ENCODE measurements at regions not wholly inside any gene's neighbourhood (a gene's known extent, or its start where the extent isn't known, plus 50 kb on each side); places are given as distances from the start of the nearest gene placed in this dataset.

- Histone ChIP-seq H3K27me3 (ENCODE audit: control insufficient read depth, insufficient read depth, low read length, poor library complexity, severe bottlenecking) (no peaks in the 10 kb centered on the region), H3K4me1 (ENCODE audit: control insufficient read depth, insufficient read depth, low read length) (no peaks in the 10 kb centered on the region), H3K9ac (ENCODE audit: extremely low read depth, low read length, poor library complexity, severe bottlenecking) (no peak overlapping the region), H3K27ac (ENCODE audit: low read depth, low read length) (no peak overlapping the region), H3K9me3 (ENCODE audit: control insufficient read depth, low read length) (no peaks in the 10 kb centered on the region), H3K36me3 (ENCODE audit: control insufficient read depth, insufficient read depth, low read length) (no peaks in the 10 kb centered on the region), H3K4me3 (ENCODE audit: low read length) (no peak overlapping the region)
- Mint-ChIP-seq H3K4me1 (no peaks in the 10 kb centered on the region), H3K36me3 (ENCODE audit: low read depth) (no peaks in the 10 kb centered on the region), H3K9me3 (no peaks in the 10 kb centered on the region), H3K4me3 (no peak overlapping the region), H3K27ac (no peak overlapping the region), H3K27me3 (ENCODE audit: insufficient read depth) (no peaks in the 10 kb centered on the region)
- no peak for DNase-seq
- TF ChIP-seq, protein P1, sequence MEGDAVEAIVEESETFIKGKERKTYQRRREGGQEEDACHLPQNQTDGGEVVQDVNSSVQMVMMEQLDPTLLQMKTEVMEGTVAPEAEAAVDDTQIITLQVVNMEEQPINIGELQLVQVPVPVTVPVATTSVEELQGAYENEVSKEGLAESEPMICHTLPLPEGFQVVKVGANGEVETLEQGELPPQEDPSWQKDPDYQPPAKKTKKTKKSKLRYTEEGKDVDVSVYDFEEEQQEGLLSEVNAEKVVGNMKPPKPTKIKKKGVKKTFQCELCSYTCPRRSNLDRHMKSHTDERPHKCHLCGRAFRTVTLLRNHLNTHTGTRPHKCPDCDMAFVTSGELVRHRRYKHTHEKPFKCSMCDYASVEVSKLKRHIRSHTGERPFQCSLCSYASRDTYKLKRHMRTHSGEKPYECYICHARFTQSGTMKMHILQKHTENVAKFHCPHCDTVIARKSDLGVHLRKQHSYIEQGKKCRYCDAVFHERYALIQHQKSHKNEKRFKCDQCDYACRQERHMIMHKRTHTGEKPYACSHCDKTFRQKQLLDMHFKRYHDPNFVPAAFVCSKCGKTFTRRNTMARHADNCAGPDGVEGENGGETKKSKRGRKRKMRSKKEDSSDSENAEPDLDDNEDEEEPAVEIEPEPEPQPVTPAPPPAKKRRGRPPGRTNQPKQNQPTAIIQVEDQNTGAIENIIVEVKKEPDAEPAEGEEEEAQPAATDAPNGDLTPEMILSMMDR (conservative IDR thresholded peaks at IDR 0.05) = no peak
- 92 to 94% methylated on average over 2 of the region's 2 CpGs for WGBS, 2 experiments (ENCODE audit: insufficient coverage in 1 of 2, insufficient read length in 1 of 2)
These were observed 210.2 kb downstream of the TMEM200A start for GRCh38 chr6:130575971-130576370.

GRCh38 chr6:130577178-130577919 is 211.5 kb downstream of the TMEM200A start:
- H3K36me3 ChIP-seq (ENCODE audit: control insufficient read depth, insufficient read depth, low read length) = no peaks in the 10 kb centered on the region
- Mint-ChIP-seq H3K9me3 (no peaks in the 10 kb centered on the region), H3K4me1 (no peaks in the 10 kb centered on the region), H3K27ac (no peak overlapping the region), H3K36me3 (ENCODE audit: low read depth) (no peaks in the 10 kb centered on the region), H3K4me3 (no peak overlapping the region), H3K27me3 (ENCODE audit: insufficient read depth) (no peaks in the 10 kb centered on the region)
- H3K4me3 ChIP-seq (ENCODE audit: low read length) = no peak overlapping the region
- no peak overlapping the region for H3K27ac ChIP-seq (ENCODE audit: low read depth, low read length)
- TF ChIP-seq, protein P1 (conservative IDR thresholded peaks at IDR 0.05) = no peak
- WGBS, 2 experiments (ENCODE audit: insufficient coverage in 1 of 2, insufficient read length in 1 of 2) = 85 to 89% methylated on average over 5 to 8 of the region's 8 CpGs
- H3K4me1 ChIP-seq (ENCODE audit: control insufficient read depth, insufficient read depth, low read length) = no peaks in the 10 kb centered on the region
- H3K27me3 ChIP-seq (ENCODE audit: control insufficient read depth, insufficient read depth, low read length, poor library complexity, severe bottlenecking) = no peaks in the 10 kb centered on the region
- no peaks in the 10 kb centered on the region for H3K9me3 ChIP-seq (ENCODE audit: control insufficient read depth, low read length)
- no peak for DNase-seq
- no peak overlapping the region for H3K9ac ChIP-seq (ENCODE audit: extremely low read depth, low read length, poor library complexity, severe bottlenecking)

DNA sequence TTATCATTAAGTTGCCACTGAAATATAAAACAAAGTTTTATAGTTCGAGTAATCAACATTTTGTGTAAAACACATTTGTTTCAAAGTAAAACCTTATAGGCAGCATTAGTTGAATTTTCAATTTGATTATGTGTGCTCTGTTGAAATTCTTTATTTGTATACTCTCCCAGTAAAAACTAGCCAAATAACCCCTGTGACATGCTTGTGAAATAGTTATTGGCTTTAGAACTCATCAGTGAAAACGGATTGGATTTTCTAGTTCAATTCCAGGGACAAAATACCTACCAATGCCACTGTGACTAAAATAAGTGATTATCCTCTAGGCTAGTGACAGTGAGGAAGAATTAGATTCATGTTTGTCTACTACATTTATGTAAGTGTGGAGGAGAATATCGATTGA is 212.9 kb downstream of the TMEM200A start:
- Histone ChIP-seq H3K27ac (ENCODE audit: low read depth, low read length) (no peak overlapping the region), H3K4me1 (ENCODE audit: control insufficient read depth, insufficient read depth, low read length) (no peaks in the 10 kb centered on the region), H3K9ac (ENCODE audit: extremely low read depth, low read length, poor library complexity, severe bottlenecking) (no peak overlapping the region), H3K36me3 (ENCODE audit: control insufficient read depth, insufficient read depth, low read length) (no peaks in the 10 kb centered on the region), H3K4me3 (ENCODE audit: low read length) (no peak overlapping the region), H3K27me3 (ENCODE audit: control insufficient read depth, insufficient read depth, low read length, poor library complexity, severe bottlenecking) (no peaks in the 10 kb centered on the region), H3K9me3 (ENCODE audit: control insufficient read depth, low read length) (no peaks in the 10 kb centered on the region)
- WGBS, 2 experiments (ENCODE audit: insufficient coverage in 1 of 2, insufficient read length in 1 of 2) = 93% methylated on average over 3 of the region's 3 CpGs; no CpG with 5 or more reads in 1 of the 2 experiments
- no peak overlapping the region for H3K27ac Mint-ChIP-seq
- DNase-seq = no peak
- no peak overlapping the region for H3K4me3 Mint-ChIP-seq
- TF ChIP-seq, protein P1 (conservative IDR thresholded peaks at IDR 0.05) = no peak
- H3K27me3 Mint-ChIP-seq (ENCODE audit: insufficient read depth) = no peaks in the 10 kb centered on the region
- peaks cover 3% of the 10 kb centered on the region for H3K4me1 Mint-ChIP-seq
- H3K9me3 Mint-ChIP-seq = no peaks in the 10 kb centered on the region
- H3K36me3 Mint-ChIP-seq (ENCODE audit: low read depth) = no peaks in the 10 kb centered on the region
